H7 (cell line): ENCODE measurements at regions not wholly inside any gene's neighbourhood (a gene's known extent, or its start where the extent isn't known, plus 50 kb on each side); places are given as distances from the start of the nearest gene placed in this dataset.

ENCODE experiments used
- DNase-seq: peaks from one replicate; pipeline ENCODE4 v3.0.0; 2012
- H3K27me3 ChIP-seq: 2 replicates; pipeline ENCODE4 v1.6.0; 2011; ENCODE audit warnings: mild to moderate bottlenecking, low read length; ENCODE audit not compliant: control insufficient read depth, insufficient read depth
- H3K36me3 ChIP-seq: replicated peaks from 2 replicates; pipeline ENCODE4 v1.5.1; 2011; ENCODE audit warnings: low read length; ENCODE audit not compliant: control insufficient read depth, insufficient read depth
- H3K4me3 ChIP-seq: 2 replicates; pipeline ENCODE4 v1.5.1; 2011; ENCODE audit warnings: low read depth, mild to moderate bottlenecking, control low read depth, low read length, moderate library complexity; ENCODE audit not compliant: insufficient read depth

DNA sequence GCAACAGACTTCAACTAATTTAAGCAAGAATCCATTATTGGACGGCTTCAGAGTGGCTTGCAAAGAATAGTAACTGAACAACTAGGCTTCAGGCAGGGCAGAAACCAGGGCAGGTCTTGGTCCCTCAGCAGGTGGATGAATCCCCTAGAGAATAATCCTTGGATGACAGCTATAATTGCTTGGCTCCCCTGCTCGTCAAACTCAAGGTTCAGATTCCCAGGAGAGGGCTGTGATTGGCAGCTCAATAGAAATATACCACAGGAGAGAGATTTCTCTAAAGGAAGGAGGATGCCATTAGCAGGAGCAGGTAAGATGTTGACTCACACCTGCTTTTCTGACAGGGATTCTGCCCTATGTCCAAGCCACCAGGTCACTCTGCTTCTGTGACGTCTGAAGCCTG, 89.6 kb upstream of the PCDH8 start:
- no peak for DNase-seq
- H3K4me3 ChIP-seq, result no peak overlapping the region
- no peaks in the 10 kb centered on the region; the same call in 1 of the 2 replicates for H3K27me3 ChIP-seq

DNA sequence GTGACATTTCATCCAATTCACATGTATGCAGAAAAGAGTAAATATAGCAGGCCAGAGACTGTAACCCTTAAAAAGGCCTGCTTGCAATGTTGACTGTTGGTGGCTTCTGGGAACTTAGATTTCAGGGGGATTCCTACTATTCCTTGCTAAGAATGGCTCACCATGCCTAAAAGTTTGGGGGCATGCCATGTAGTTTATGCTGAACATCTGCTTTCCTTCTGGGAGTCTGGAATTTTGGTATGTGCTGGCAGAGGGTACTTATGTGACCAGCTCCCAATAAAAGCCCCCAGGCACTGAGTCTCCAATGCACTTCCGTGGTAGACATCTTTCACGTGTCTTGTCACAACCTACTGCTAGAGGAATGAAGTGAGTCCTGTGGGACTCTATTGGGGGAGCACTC, 88.4 kb upstream of the PCDH8 start:
- no peak for DNase-seq
- no peak overlapping the region for H3K4me3 ChIP-seq
- no peaks in the 10 kb centered on the region; the same call in 1 of the 2 replicates for H3K27me3 ChIP-seq
- no peaks in the 10 kb centered on the region for H3K36me3 ChIP-seq

More for the DNA sequence above, 89.6 kb upstream of the PCDH8 start:
- H3K36me3 ChIP-seq, result no peaks in the 10 kb centered on the region

DNA sequence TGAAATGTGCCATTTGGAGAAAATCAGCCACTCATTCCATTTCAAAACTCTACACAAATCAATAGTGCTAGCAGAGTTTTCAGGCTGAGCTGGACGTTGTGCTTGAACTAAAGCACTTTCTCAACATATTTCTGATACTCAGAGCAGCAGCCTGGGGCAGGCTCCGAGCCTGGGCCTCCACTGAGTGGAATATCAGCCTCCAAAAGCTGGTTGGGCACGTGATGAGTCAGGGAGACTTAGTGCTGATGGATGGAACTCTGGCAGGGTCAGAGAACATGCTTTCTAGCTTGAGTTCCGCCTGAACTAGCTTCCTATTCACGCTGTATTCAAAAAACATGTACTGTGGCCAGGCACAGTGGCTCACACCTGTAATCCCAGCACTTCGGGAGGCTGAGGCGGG, 85.8 kb upstream of the PCDH8 start:
- Histone ChIP-seq H3K27me3 (no peaks in the 10 kb centered on the region; the same call in 1 of the 2 replicates), H3K4me3 (no peak overlapping the region), H3K36me3 (no peaks in the 10 kb centered on the region)
- DNase-seq, result no peak

DNA sequence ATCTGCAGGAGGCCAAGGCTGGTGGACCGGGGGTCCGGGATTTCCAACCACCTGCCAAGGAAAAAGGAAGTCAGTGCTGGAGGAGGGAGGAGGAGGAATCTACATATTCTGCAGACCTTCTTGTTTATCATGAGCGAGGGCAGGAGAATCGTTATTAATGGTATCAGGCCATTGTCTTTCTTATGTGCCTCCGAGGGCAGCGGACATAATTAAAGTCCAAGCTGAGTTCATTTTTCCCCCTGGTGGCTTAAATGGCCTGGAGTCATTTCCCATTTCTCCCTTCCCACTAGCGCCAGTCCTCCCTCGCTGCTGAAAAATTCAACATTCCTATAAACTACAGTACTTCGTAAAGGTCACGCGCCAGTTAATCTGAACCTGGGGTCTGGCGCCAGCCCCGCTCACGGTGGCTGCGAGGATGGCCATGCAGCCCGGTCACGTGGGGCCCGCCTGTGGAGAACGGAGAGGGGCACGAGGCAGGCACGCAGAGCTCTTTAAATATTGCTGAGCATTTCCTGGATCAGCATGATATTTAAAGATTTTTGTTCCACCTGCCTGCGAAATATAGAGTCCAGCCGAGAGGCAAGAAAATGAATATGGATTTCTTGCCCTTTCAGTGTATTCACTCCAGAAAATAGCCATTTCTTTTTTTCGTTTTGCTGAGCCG, 85.2 kb upstream of the PCDH8 start:
- no peaks in the 10 kb centered on the region; the same call in 1 of the 2 replicates for H3K27me3 ChIP-seq
- no peaks in the 10 kb centered on the region for H3K36me3 ChIP-seq
- peak; percentile 37 for DNase-seq
- H3K4me3 ChIP-seq, result no peak overlapping the region

DNA sequence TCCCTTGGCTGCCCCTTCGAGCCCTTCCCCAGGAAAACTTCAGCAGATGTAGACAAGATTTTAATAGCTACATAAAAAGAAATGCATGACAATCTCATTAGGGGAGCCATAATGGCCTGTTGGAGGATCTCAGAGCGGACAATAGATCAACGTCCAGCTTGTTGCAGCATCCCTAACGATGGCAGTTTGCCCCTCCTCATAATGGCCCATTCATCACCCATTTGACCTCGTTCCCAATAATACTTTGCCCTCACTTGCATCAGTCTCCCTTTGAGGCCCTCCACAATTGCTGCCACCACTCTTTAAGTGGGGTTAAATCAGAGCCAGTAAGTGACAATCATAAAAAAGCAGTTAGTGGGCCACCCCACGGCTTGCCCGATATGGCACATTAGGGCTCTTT, 84.7 kb upstream of the PCDH8 start:
- Histone ChIP-seq H3K4me3 (no peak overlapping the region), H3K27me3 (no peaks in the 10 kb centered on the region; the same call in 1 of the 2 replicates), H3K36me3 (no peaks in the 10 kb centered on the region)
- no peak for DNase-seq

- no peaks in the 10 kb centered on the region; the same call in 1 of the 2 replicates for H3K27me3 ChIP-seq
- H3K4me3 ChIP-seq, result no peak overlapping the region
- no peaks in the 10 kb centered on the region for H3K36me3 ChIP-seq
- no peak for DNase-seq
Measured at GRCh38 chr13:52932649-52933048, 84.2 kb upstream of the PCDH8 start.

- Histone ChIP-seq H3K36me3 (no peaks in the 10 kb centered on the region), H3K4me3 (no peak overlapping the region), H3K27me3 (no peaks in the 10 kb centered on the region; the same call in 1 of the 2 replicates)
- DNase-seq, result no peak
Measured at GRCh38 chr13:52931539-52932431, 83.3 kb upstream of the PCDH8 start.

DNA sequence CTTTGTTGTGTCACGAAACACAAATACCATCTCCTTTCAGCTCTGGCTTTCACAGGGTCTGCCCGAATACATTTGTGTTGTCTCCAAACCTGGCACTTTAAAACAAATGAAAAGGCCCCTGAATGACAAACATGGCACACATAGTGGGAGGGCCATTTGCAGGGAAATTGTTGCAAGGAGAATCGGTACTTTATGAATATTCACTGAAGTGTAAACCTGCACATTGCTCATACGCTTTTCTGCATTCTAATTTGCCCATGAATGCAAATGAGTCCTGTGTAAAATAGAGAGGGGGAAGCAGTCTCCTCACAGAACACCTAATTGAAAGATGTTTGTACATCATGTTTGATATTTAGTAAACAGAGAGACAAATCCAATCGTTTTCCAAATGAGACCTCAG, 82.7 kb upstream of the PCDH8 start:
- Histone ChIP-seq H3K27me3 (no peaks in the 10 kb centered on the region; the same call in 1 of the 2 replicates), H3K36me3 (no peaks in the 10 kb centered on the region), H3K4me3 (no peak overlapping the region)
- no peak for DNase-seq

- no peak overlapping the region for H3K4me3 ChIP-seq
- H3K36me3 ChIP-seq, result no peaks in the 10 kb centered on the region
- no peak for DNase-seq
- H3K27me3 ChIP-seq, result no peaks in the 10 kb centered on the region; the same call in 1 of the 2 replicates
Measured at GRCh38 chr13:52929846-52930245, 81.4 kb upstream of the PCDH8 start.

DNA sequence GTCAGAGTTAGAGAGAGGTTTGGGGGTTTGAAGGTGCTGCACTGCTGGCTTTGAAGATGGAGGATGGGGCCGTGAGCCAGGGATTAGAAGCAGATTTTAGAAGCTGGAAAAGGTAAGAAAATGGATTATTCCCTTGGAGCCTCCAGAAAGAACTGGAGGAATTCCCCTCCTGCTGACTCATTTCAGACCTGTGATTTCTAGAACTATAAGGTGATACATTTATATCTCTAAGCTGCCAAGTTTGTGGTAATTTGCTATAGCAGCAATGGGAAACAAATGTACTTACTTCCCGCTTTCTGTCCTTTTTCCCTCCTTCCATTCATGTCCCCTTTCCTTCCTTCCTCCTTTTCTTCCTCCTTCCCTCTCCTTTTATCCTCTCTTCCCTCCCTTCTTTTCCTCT, 78.5 kb upstream of the PCDH8 start:
- DNase-seq, result no peak
- Histone ChIP-seq H3K36me3 (no peaks in the 10 kb centered on the region), H3K4me3 (no peak overlapping the region), H3K27me3 (no peaks in the 10 kb centered on the region)

- DNase-seq, result no peak
- Histone ChIP-seq H3K36me3 (no peaks in the 10 kb centered on the region), H3K4me3 (no peak overlapping the region), H3K27me3 (no peaks in the 10 kb centered on the region)
Measured at GRCh38 chr13:52925775-52926285, 77.4 kb upstream of the PCDH8 start.

DNA sequence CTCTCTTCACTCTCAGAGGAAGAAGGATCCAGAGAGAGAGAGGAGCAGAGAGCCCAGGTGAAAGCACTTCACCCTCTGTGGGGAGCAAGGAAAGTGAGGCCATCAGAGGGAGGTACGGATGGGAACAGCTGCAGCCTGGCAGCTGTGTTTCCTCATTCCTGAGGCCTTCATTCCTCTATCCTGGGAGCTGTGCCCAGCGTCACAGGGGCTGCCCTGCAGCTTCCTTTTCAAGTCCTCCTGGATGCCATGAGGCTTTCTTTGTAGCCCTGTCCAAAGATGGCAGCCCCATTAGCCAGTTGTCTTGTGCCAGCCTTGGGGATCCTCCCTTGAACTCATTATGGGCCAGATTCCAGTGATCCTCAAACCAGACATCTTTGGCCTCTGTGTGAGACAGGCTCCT, 76.8 kb upstream of the PCDH8 start:
- Histone ChIP-seq H3K4me3 (no peak overlapping the region), H3K36me3 (no peaks in the 10 kb centered on the region), H3K27me3 (no peaks in the 10 kb centered on the region)
- DNase-seq, result no peak

- Histone ChIP-seq H3K4me3 (no peak overlapping the region), H3K36me3 (no peaks in the 10 kb centered on the region), H3K27me3 (no peaks in the 10 kb centered on the region)
- DNase-seq, result peak; percentile 32
Measured at GRCh38 chr13:52924289-52925148, 76.1 kb upstream of the PCDH8 start.

GRCh38 chr13:52922961-52923360, 74.5 kb upstream of the PCDH8 start:
- Histone ChIP-seq H3K36me3 (no peaks in the 10 kb centered on the region), H3K4me3 (no peak overlapping the region), H3K27me3 (no peaks in the 10 kb centered on the region)
- no peak for DNase-seq
